Suprapubic skin (tissue), 4 donors: ENCODE measurements at regions not wholly inside any gene's neighbourhood (a gene's known extent, or its start where the extent isn't known, plus 50 kb on each side); places are given as distances from the start of the nearest gene placed in this dataset.

Experiments used
- CTCF ChIP-seq, 2 donors: fragments of 200-600 bp in 1 of 2; fragments of 450-650 bp in 1 of 2; sonication (generic) in 1 of 2; IDR thresholded peaks; one replicate each; pipeline ENCODE4 v1.5.1; 2016 to 2019; ENCODE audit warnings: antibody characterized with exemption in 2 of 2, mild to moderate bottlenecking in 1 of 2, moderate library complexity in 1 of 2
- EP300 ChIP-seq: sonication (generic); formaldehyde crosslinking; IDR thresholded peaks from one replicate; pipeline ENCODE4 v1.6.1; 2017; ENCODE audit warnings: antibody characterized with exemption
- POLR2A ChIP-seq, 2 donors: fragments of 450-650 bp; IDR thresholded peaks; one replicate each; pipeline ENCODE4 v1.6.1; 2017; ENCODE audit warnings: antibody characterized with exemption in 2 of 2, mild to moderate bottlenecking in 2 of 2, moderate library complexity in 2 of 2
- POLR2AphosphoS5 ChIP-seq, 3 donors: sonication (generic); formaldehyde crosslinking; IDR thresholded peaks; one replicate each; pipeline ENCODE4 v1.6.1; 2017; ENCODE audit warnings: antibody characterized with exemption in 3 of 3

- TF ChIP-seq CTCF (IDR thresholded peaks at IDR 0.05), result no peak
- TF ChIP-seq POLR2A (IDR thresholded peaks at IDR 0.05), result no peak
- TF ChIP-seq EP300, result no peak
- no peak for TF ChIP-seq POLR2AphosphoS5 (IDR thresholded peaks at IDR 0.05)
These were observed 168.5 kb downstream of the MYLK4 start for GRCh38 chr6:2582268-2582667.
